ENCODE measurements at regions not wholly inside any gene's neighbourhood (a gene's known extent, or its start where the extent isn't known, plus 50 kb on each side); places are given as distances from the start of the nearest gene placed in this dataset.
A peak's percentile ranks its signal among the peaks of the same experiment; 100 is the strongest.
"Not testable (repeated sequence)": the region's sequence is repeated elsewhere in the genome, so short reads cannot be mapped to it uniquely, and the experiment has no call there.

DNA sequence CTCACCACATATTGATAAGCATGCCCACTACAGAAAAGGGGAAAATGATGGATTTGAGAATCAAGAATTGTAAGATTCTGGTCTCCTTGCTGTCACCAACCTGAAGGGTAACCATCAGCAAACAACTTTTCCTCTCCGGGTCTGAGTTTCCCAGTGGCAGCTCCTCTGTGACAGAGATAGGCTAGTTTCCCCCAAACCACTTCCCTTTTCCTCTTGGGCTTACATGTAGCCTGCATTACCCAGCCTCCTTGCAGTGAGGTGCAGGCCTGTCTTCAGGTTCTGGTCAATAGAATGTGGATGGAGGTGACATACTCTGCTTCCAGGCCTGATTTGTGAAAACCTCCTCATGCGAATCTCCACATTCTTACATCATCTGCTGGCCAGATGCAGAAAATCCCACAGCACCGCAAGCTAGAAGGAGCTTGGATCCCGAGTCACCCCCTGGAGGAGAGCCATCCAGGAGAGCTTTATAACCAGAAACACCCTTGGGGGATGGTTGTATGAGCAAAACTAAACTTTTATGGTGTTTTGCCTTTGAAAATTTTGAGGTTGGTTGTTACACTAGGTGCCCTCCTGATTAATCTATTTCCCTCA lies 206.1 kb downstream of the RGS3 start:
- ATAC-seq (no peak), DNase-seq (no peak)
- ChIA-PET CTCF (interaction anchor here (1.0 to 1.4 kb wide), 2 partner anchors 13 to 224 kb away, joined by 4 to 5 read pairs; no protein-coding TSS in a partner anchor), POLR2A (no interaction called here)
- Mint-ChIP-seq H3K36me3 (ENCODE audit: low read depth) (no peaks in the 10 kb centered on the region), H3K9me3 (ENCODE audit: insufficient read depth) (no peaks in the 10 kb centered on the region), H3K27me3 (ENCODE audit: low read depth) (peaks cover 5% of the 10 kb centered on the region), H3K4me3 (no peak overlapping the region), H3K4me1 (ENCODE audit: low read depth) (peaks cover 7% of the 10 kb centered on the region), H3K27ac (no peak overlapping the region)

DNA sequence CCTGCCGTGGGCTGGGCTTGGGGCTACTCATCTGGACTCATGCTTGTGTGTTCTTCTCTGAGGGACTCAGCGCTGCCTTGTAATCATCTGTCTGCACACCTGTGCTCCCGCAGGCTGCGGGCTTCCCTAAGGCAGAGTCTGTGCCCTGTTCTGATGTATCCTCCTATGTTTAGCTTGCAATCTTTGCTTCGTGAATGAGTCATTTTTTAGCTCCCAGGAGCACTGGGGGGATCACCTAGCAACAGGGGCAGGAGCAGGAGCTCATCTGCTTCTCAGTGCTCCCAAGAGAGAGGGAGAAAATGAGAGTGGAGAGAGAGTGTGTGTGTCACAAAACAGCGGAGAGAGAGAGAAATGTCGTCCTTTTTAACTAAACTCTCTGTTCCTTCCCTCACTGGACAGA lies 202.4 kb upstream of the ZNF618 start:
- CTCF ChIA-PET = interaction anchor here (2.5 kb wide), 1 partner anchor 15 kb away, joined by 11 read pairs; no protein-coding TSS in a partner anchor
- H3K27me3 Mint-ChIP-seq (ENCODE audit: low read depth) = peaks cover 14% of the 10 kb centered on the region
- DNase-seq (no peak), ATAC-seq (no peak)
- POLR2A ChIA-PET = no interaction called here
- H3K4me3 Mint-ChIP-seq = no peak overlapping the region
- no peaks in the 10 kb centered on the region for H3K36me3 Mint-ChIP-seq (ENCODE audit: low read depth)
- peaks cover 7% of the 10 kb centered on the region for H3K4me1 Mint-ChIP-seq (ENCODE audit: low read depth)
- H3K9me3 Mint-ChIP-seq (ENCODE audit: insufficient read depth) = no peaks in the 10 kb centered on the region
- no peak overlapping the region for H3K27ac Mint-ChIP-seq

DNA sequence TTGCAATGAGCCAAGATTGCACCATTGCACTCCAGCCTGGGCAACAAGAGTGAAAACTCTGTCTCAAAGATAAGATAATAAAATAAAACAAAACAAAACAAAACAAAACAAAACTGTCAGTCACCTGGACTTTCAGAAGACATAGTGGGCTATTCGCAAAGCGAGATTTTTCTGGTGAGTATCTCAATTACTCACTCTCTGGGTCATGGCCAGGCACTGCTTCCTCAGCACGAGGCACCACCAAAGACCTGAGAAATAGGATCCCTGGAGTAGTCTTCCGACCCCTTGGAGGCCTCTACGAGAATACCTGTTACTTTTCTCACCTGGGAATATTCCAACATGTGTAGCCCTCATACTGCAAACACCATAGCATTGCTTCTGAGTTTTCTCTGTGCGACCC lies 201.7 kb upstream of the ZNF618 start:
- Mint-ChIP-seq H3K4me1 (ENCODE audit: low read depth) (peaks cover 3% of the 10 kb centered on the region), H3K36me3 (ENCODE audit: low read depth) (no peaks in the 10 kb centered on the region), H3K9me3 (ENCODE audit: insufficient read depth) (no peaks in the 10 kb centered on the region), H3K27me3 (ENCODE audit: low read depth) (peaks cover 16% of the 10 kb centered on the region), H3K4me3 (no peak overlapping the region), H3K27ac (no peak overlapping the region)
- CTCF ChIA-PET = interaction anchor here (2.5 kb wide), 1 partner anchor 16 kb away, joined by 11 read pairs; no protein-coding TSS in a partner anchor
- DNase-seq (no peak), ATAC-seq (no peak)
- POLR2A ChIA-PET = no interaction called here

DNA sequence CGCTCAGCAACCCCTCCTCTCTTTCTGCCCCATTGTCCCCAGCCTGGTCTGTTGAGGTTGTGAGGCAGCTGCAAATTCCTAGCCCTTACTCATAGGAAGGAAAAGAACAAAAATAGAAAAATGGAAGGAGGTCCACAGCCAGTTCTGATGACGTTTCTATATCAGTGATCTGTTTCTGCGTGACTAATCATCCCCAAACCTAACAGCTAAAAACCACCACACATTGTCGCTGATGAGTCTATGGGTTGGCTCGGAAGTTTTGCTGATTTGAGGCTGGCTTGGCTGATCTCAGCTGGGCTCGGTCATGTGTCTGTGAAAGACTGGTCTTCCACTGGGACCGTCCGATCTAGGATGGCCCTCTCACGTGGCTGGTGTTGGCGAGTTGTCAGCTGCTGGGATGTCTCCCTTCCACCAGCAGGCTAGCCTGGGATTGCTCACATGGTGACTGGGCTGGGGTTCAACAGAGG lies 200.6 kb upstream of the ZNF618 start:
- ATAC-seq = no peak
- POLR2A ChIA-PET = no interaction called here

DNA sequence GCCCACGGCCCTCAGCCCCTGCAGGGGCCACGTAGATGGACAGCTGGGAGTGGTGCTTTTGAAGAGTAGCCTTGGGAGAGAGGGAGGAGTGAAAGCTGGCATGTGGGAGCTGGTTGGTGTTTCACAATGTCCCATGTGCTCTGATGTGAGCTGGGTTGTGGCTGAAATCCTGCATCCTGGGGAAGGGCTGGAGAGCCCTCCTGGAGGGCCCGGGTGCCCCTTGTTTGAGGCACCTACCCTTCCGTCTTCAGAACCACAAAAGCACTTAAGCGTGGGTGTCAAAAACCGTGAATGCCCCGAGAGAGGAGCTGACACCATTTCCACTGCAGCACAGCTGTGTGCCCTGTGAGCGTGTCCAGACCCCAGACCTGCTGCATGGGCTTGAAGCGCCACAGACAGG lies 199.1 kb upstream of the ZNF618 start:
- Mint-ChIP-seq H3K27me3 (ENCODE audit: low read depth) (peaks cover 29% of the 10 kb centered on the region), H3K36me3 (ENCODE audit: low read depth) (no peaks in the 10 kb centered on the region), H3K4me3 (no peak overlapping the region), H3K27ac (no peak overlapping the region), H3K9me3 (ENCODE audit: insufficient read depth) (no peaks in the 10 kb centered on the region), H3K4me1 (ENCODE audit: low read depth) (no peaks in the 10 kb centered on the region)
- ChIA-PET CTCF (no interaction called here), POLR2A (no interaction called here)
- DNase-seq = no peak
- no peak for ATAC-seq

More for the DNA sequence above, 200.6 kb upstream of the ZNF618 start:
- Mint-ChIP-seq H3K4me3 (no peak overlapping the region), H3K27me3 (ENCODE audit: low read depth) (peaks cover 19% of the 10 kb centered on the region), H3K9me3 (ENCODE audit: insufficient read depth) (no peaks in the 10 kb centered on the region), H3K27ac (no peak overlapping the region), H3K4me1 (ENCODE audit: low read depth) (no peaks in the 10 kb centered on the region), H3K36me3 (ENCODE audit: low read depth) (no peaks in the 10 kb centered on the region)
- CTCF ChIA-PET = interaction anchor here (2.5 kb wide), 1 partner anchor 17 kb away, joined by 11 read pairs; no protein-coding TSS in a partner anchor
- DNase-seq = no peak

DNA sequence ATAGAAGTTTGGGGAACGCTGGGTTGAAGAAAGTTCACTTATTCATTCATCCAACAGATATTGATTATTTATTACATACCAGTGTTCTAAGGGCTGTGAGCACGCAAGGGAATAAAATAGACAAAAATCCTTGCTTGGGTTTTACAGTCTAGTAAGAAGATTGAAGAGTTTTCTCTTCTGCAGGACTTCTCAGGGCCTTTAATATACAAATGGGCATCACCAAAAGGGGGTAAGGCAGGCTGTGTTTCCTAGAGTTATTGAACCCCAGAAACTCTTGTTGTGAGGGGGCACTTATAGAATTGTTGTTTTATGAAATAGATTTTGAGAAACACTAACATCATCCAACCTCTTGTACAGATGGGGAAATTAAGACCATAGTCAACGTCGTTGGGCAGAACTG lies 198.5 kb upstream of the ZNF618 start:
- Mint-ChIP-seq H3K4me3 (no peak overlapping the region), H3K4me1 (ENCODE audit: low read depth) (no peaks in the 10 kb centered on the region), H3K27me3 (ENCODE audit: low read depth) (peaks cover 29% of the 10 kb centered on the region), H3K9me3 (ENCODE audit: insufficient read depth) (no peaks in the 10 kb centered on the region), H3K27ac (no peak overlapping the region), H3K36me3 (ENCODE audit: low read depth) (no peaks in the 10 kb centered on the region)
- DNase-seq (no peak), ATAC-seq (no peak)
- CTCF ChIA-PET = no interaction called here
- POLR2A ChIA-PET = no interaction called here

DNA sequence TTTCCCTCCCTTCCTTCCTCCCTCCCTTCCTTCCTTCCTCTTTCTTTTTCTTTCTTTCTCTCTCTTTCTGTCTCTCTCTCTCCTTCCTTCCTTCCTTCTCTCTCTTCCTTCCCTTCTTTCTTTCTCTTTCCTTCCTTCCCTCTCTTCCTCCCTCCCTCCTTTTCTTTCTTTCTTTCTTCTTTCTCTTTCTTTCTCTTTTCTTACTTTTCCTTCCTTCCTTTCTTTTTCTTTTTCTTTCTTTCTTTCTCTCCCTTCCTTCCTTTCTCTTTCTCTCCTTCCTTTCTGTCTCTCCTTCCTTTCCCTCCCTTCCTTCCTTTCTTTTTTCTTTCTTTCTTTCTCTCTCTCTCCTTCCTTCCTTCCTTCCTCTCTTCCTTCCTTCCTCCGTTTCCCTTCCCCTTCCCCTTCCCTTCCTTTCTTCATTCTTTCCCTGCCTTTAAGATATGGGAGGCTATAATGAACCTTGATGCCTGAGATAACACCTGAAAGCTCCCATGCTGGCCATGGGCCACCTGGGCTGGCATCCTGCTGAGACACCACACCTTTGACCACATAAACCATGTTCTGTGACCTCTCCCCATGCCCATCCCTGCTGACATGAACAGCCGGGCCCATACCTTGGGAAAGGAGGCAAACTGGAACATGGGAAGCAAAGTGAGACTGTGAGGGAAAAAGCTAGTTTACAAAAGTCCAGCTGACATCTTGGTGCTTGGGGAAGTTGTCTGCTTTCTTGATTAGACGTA lies 197.8 kb upstream of the ZNF618 start:
- H3K27ac Mint-ChIP-seq = no peak overlapping the region
- no peaks in the 10 kb centered on the region for H3K36me3 Mint-ChIP-seq (ENCODE audit: low read depth)
- H3K27me3 Mint-ChIP-seq (ENCODE audit: low read depth) = peaks cover 29% of the 10 kb centered on the region
- no peak overlapping the region for H3K4me3 Mint-ChIP-seq
- POLR2A ChIA-PET = no interaction called here
- no peaks in the 10 kb centered on the region for H3K4me1 Mint-ChIP-seq (ENCODE audit: low read depth)
- ATAC-seq (no peak), DNase-seq (no peak)
- CTCF ChIA-PET = no interaction called here
- H3K9me3 Mint-ChIP-seq (ENCODE audit: insufficient read depth) = no peaks in the 10 kb centered on the region

DNA sequence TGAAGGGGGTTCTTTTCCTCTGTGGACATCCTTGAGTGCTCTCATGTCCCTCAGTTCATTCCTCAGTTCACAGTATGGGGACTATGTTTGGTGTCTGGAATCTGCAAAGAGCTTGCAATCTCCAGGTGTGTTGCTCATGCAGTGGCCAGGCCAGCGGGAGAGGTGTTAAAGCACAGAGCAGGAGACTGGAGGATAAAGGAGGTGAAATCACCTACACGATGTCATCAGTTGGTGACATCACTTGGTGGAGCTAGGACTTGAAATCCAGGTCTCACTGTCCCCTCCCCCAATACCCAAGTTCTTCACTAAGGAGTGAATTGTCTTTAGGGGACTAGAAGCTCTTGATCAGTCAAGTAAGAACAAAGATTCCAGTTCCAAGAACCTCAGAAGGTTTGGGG lies 197.3 kb upstream of the ZNF618 start:
- DNase-seq = no peak
- Mint-ChIP-seq H3K36me3 (ENCODE audit: low read depth) (no peaks in the 10 kb centered on the region), H3K27me3 (ENCODE audit: low read depth) (peaks cover 30% of the 10 kb centered on the region), H3K9me3 (ENCODE audit: insufficient read depth) (no peaks in the 10 kb centered on the region), H3K4me1 (ENCODE audit: low read depth) (no peaks in the 10 kb centered on the region), H3K4me3 (no peak overlapping the region), H3K27ac (no peak overlapping the region)
- CTCF ChIA-PET = no interaction called here
- POLR2A ChIA-PET = no interaction called here
- ATAC-seq = no peak

DNA sequence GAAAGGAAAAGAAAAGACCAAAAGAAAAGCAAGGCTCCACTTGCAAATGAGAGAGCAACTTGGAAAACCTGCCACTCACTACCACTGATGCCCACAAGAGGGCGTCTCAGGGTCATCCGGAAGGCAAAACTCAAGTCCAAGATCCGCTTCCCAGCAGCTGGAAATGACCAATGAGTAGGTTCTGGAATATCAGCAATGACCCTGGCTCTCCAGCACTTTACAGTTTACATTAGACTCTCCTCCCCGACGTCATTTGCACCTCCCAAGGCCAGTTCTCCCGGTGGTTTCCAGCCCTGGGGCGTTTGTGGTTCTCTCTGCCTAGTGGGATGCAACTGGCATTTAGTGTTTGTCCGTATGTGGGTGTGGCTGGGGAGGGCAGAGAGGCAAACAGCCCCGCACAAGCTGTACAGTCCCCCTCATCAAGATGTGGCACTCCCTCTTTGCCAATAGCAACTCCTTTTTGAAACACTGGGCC lies 193.8 kb upstream of the ZNF618 start:
- Mint-ChIP-seq H3K9me3 (ENCODE audit: insufficient read depth) (no peaks in the 10 kb centered on the region), H3K4me3 (no peak overlapping the region), H3K27ac (no peak overlapping the region), H3K27me3 (ENCODE audit: low read depth) (peaks cover 46% of the 10 kb centered on the region), H3K36me3 (ENCODE audit: low read depth) (no peaks in the 10 kb centered on the region), H3K4me1 (ENCODE audit: low read depth) (peaks cover 2% of the 10 kb centered on the region)
- ATAC-seq (no peak), DNase-seq (peak; percentile 59)
- ChIA-PET CTCF (interaction anchor here (0.6 to 1.9 kb wide), 9 partner anchors 11 to 407 kb away, joined by 3 to 7 read pairs (median 3); partner anchors contain the start of genes C9orf43, CDC26, POLE3 and PRPF4), POLR2A (no interaction called here)

DNA sequence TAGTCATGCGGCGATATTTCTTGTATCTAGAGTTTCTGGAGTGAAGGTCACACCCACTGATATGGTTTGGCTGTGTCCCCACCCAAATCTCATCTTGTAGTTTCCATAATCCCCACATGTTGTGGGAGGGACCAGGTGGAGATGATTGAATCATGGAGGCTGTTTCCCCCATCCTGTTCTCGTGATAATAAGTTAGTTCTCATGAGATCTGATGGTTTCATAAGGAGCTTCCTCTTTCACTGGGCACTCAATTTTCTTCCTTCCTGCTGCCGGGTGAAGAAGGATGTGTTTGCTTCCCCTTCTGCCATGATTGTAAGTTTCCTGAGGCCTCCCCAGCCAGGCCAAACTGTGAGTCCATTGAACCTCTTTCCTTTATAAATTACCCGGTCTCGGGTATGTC lies 190.5 kb upstream of the ZNF618 start:
- CTCF ChIA-PET; POLR2A ChIA-PET; DNase-seq; H3K4me1 Mint-ChIP-seq (ENCODE audit: low read depth); H3K27ac Mint-ChIP-seq; H3K36me3 Mint-ChIP-seq (ENCODE audit: low read depth); ATAC-seq; H3K4me3 Mint-ChIP-seq; H3K9me3 Mint-ChIP-seq (ENCODE audit: insufficient read depth): not testable (repeated sequence)
- peaks cover 62% of the 10 kb centered on the region for H3K27me3 Mint-ChIP-seq (ENCODE audit: low read depth)

DNA sequence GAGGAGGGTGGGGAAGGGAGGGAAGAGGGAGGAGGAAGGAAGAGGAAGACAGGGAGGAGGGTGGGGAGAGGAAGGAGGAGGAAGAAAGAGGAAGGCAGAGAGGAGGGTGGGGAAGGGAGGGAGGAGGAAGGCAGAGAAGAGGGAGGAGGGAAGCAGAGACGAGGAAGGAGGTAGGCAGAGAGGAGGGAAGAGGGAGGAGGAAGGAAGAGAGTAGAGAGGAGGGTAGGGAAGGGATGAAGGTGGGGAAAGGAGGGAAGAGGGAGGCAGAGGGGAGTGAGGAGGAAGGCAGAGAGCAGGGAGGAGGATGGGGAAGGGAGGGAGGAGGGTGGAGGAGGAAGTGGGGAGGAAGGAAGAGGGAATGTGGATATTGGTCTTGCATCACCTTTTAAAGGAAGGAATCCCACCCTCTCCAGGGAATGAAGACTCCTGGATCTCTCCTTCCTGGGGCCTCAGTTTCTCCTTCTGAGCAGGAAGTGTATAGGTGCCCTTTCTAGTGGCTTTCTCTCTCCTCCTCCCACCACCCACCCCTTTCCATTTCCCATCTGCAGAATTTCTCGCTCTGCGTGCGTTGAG lies 188.9 kb upstream of the ZNF618 start:
- DNase-seq (no peak), ATAC-seq (no peak)
- Mint-ChIP-seq H3K4me3 (no peak overlapping the region), H3K36me3 (ENCODE audit: low read depth) (no peaks in the 10 kb centered on the region), H3K4me1 (ENCODE audit: low read depth) (peaks cover 4% of the 10 kb centered on the region), H3K27me3 (ENCODE audit: low read depth) (peaks cover 56% of the 10 kb centered on the region), H3K27ac (no peak overlapping the region), H3K9me3 (ENCODE audit: insufficient read depth) (no peaks in the 10 kb centered on the region)
- ChIA-PET CTCF (no interaction called here), POLR2A (no interaction called here)

DNA sequence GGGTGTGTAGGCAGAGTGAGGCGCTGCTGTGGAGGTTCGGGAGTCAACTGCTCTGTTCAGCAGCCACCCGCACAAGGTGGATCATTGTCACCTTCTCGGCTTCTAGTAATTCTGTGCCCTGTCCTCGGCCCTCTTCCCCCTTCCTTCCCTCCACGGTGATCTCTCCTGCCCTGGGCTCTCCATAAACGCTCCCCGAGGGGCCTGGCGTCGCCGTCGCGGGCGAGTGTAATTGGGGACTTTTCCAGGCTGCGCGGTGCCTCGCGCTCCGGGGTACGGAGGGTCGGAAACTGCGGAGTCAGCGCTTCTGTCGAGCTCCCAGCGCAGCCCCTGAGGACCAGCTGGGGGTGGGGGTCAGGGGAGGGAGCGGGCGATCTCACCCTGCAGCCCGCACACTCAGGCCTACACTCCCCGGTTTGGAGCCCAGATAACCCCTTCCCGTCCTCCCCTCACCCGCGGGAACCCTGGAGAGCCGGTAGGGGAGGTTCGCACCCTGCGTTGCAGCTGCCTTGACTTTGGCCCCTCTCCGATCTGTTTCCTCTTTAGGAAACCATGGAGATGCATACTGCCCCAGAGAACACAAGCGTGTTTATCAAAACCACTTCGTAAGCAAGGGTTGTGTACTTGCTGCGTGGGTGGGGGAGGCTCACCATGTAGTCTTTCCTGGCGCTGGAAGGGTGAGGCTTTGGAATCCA lies 188.3 kb upstream of the ZNF618 start:
- CTCF ChIA-PET = no interaction called here
- Mint-ChIP-seq H3K4me1 (ENCODE audit: low read depth) (peaks cover 4% of the 10 kb centered on the region), H3K36me3 (ENCODE audit: low read depth) (no peaks in the 10 kb centered on the region), H3K9me3 (ENCODE audit: insufficient read depth) (no peaks in the 10 kb centered on the region), H3K27me3 (ENCODE audit: low read depth) (peaks cover 56% of the 10 kb centered on the region), H3K27ac (no peak overlapping the region), H3K4me3 (no peak overlapping the region)
- no peak for ATAC-seq
- POLR2A ChIA-PET = no interaction called here
- no peak for DNase-seq
